ENCODE measurements at regions not wholly inside any gene's neighbourhood (a gene's known extent, or its start where the extent isn't known, plus 50 kb on each side); places are given as distances from the start of the nearest gene placed in this dataset.

GRCh38 chr1:234748713-234749112, 138.7 kb upstream of the IRF2BP2 start:
- TF ChIP-seq CTCF (IDR thresholded peaks at IDR 0.05) (no peak), POLR2A (IDR thresholded peaks at IDR 0.05) (no peak)
